Peyer's patch (tissue), 4 donors: ENCODE measurements at regions not wholly inside any gene's neighbourhood (a gene's known extent, or its start where the extent isn't known, plus 50 kb on each side); places are given as distances from the start of the nearest gene placed in this dataset.

Experiments used
- POLR2A ChIP-seq, 2 donors: fragments of 450-650 bp; IDR thresholded peaks; one replicate each; pipeline ENCODE4 v1.5.1; 2017; ENCODE audit warnings: antibody characterized with exemption in 2 of 2, mild to moderate bottlenecking in 2 of 2, moderate library complexity in 2 of 2
- TF ChIP-seq, protein P1 (sequence below), 6 experiments: fragments of 450-650 bp in 4 of 6; fragments of 200-600 bp in 2 of 6; sonication (generic) in 1 of 6; IDR thresholded peaks; one replicate each; pipeline ENCODE4 v1.5.1; 2017 to 2019; ENCODE audit warnings: antibody characterized with exemption in 6 of 6, mild to moderate bottlenecking in 3 of 6, moderate library complexity in 1 of 6

DNA sequence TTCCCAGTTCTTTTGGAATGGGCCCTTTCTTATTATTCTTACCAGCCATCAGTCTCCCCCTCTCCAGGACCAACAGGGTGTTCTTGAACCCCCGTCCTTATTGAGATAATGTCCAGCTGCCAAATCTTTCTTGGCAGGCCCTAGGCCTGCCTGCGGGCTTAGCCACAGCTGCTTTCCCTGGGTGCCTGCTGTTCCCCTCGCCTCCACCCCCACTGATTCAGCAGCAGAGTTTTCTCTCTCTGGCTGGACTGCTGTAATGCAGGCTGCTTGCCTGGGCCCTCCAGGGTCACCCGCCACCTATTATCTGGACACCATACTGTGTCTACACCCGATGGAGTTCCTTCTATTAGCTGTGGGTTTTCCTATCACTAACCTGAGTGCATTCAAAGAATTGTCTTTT is 395.4 kb upstream of the ATP5MC3 start:
- TF ChIP-seq, protein P1, sequence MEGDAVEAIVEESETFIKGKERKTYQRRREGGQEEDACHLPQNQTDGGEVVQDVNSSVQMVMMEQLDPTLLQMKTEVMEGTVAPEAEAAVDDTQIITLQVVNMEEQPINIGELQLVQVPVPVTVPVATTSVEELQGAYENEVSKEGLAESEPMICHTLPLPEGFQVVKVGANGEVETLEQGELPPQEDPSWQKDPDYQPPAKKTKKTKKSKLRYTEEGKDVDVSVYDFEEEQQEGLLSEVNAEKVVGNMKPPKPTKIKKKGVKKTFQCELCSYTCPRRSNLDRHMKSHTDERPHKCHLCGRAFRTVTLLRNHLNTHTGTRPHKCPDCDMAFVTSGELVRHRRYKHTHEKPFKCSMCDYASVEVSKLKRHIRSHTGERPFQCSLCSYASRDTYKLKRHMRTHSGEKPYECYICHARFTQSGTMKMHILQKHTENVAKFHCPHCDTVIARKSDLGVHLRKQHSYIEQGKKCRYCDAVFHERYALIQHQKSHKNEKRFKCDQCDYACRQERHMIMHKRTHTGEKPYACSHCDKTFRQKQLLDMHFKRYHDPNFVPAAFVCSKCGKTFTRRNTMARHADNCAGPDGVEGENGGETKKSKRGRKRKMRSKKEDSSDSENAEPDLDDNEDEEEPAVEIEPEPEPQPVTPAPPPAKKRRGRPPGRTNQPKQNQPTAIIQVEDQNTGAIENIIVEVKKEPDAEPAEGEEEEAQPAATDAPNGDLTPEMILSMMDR (IDR thresholded peaks at IDR 0.05), result no peak
- no peak for TF ChIP-seq POLR2A (IDR thresholded peaks at IDR 0.05)
